Hepatocyte (in vitro differentiated cells): ENCODE measurements at regions not wholly inside any gene's neighbourhood (a gene's known extent, or its start where the extent isn't known, plus 50 kb on each side); places are given as distances from the start of the nearest gene placed in this dataset.

Experiments used
- EZH2 ChIP-seq: fragments of 200-600 bp; sonication (generic); IDR thresholded peaks from 2 replicates; pipeline ENCODE4 v1.6.1; 2016; ENCODE audit warnings: antibody characterized with exemption, mild to moderate bottlenecking, borderline replicate concordance
- EZH2phosphoT487 ChIP-seq: fragments of 200-600 bp; sonication (generic); IDR thresholded peaks from one replicate; pipeline ENCODE4 v1.6.1; 2018; ENCODE audit warnings: antibody characterized with exemption, mild to moderate bottlenecking, low read depth, moderate library complexity; ENCODE audit not compliant: unreplicated experiment, severe bottlenecking
- TF ChIP-seq, protein P1 (sequence below): fragments of 200-600 bp; sonication (generic); IDR thresholded peaks from 2 replicates; pipeline ENCODE4 v1.5.1; 2016; ENCODE audit warnings: antibody characterized with exemption, mild to moderate bottlenecking; ENCODE audit not compliant: poor library complexity

DNA sequence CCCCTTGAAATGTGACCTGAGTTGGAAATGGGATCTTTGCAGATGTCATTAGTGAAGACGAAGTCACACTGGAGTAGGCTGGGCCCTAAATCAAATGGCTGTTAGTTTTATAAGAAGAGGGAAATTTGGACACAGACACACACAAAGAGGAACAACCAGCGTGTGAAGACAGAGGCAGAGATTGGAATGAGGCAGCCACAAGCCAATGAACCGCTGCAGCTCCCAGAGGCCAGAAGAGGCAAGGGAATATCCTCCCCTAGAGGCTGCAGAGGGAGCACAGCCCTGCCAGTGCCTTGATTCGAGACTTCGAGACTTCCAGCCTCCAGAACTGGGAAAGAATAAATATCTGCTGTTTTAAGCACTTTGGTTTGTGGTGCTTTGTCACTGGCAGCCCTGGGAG lies 484.5 kb downstream of the MN1 start:
- TF ChIP-seq, protein P1, sequence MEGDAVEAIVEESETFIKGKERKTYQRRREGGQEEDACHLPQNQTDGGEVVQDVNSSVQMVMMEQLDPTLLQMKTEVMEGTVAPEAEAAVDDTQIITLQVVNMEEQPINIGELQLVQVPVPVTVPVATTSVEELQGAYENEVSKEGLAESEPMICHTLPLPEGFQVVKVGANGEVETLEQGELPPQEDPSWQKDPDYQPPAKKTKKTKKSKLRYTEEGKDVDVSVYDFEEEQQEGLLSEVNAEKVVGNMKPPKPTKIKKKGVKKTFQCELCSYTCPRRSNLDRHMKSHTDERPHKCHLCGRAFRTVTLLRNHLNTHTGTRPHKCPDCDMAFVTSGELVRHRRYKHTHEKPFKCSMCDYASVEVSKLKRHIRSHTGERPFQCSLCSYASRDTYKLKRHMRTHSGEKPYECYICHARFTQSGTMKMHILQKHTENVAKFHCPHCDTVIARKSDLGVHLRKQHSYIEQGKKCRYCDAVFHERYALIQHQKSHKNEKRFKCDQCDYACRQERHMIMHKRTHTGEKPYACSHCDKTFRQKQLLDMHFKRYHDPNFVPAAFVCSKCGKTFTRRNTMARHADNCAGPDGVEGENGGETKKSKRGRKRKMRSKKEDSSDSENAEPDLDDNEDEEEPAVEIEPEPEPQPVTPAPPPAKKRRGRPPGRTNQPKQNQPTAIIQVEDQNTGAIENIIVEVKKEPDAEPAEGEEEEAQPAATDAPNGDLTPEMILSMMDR, result no peak
- TF ChIP-seq EZH2, result no peak
- no peak for TF ChIP-seq EZH2phosphoT487
